AG04450 (cell line): ENCODE measurements at regions not wholly inside any gene's neighbourhood (a gene's known extent, or its start where the extent isn't known, plus 50 kb on each side); places are given as distances from the start of the nearest gene placed in this dataset.

Experiments used
- CTCF ChIA-PET: fragments of 300-600, 350-600 bp; formaldehyde crosslinking; extraction: SDS; loops from one replicate; lab custom pipeline; 2022; ENCODE audit warnings: antibody characterized with exemption, inconsistent platforms; lab: Charles Lee
- POLR2A ChIA-PET: fragments of 350-600 bp; formaldehyde crosslinking; extraction: SDS; loops from one replicate; lab custom pipeline; 2021; ENCODE audit warnings: antibody characterized with exemption, inconsistent platforms; lab: Yijun Ruan, JAX
- DNase-seq: peaks from one replicate; pipeline ENCODE4 v3.0.0-alpha.2; 2011; ENCODE audit warnings: low read depth, low spot score
- H3K27ac ChIP-seq: one replicate; pipeline ENCODE4 v1.5.1; 2012; ENCODE audit warnings: low read depth, low read length, control low read depth
- H3K27me3 ChIP-seq: one replicate; pipeline ENCODE4 v1.6.0; 2012; ENCODE audit warnings: low read length; ENCODE audit not compliant: control insufficient read depth, insufficient read depth
- H3K4me3 ChIP-seq: 2 replicates; pipeline ENCODE4 v1.5.1; 2011; ENCODE audit warnings: mild to moderate bottlenecking, low read depth, low read length, control low read depth
- H3K9me3 ChIP-seq: 2 replicates; pipeline ENCODE4 v1.5.1; 2012; ENCODE audit warnings: low read length; ENCODE audit not compliant: control insufficient read depth, insufficient read depth
- TF ChIP-seq, protein P1 (sequence below): IDR thresholded peaks from 2 replicates; pipeline ENCODE4 v1.5.1; 2011; ENCODE audit warnings: low read depth, low read length, control low read depth, inconsistent platforms

DNA sequence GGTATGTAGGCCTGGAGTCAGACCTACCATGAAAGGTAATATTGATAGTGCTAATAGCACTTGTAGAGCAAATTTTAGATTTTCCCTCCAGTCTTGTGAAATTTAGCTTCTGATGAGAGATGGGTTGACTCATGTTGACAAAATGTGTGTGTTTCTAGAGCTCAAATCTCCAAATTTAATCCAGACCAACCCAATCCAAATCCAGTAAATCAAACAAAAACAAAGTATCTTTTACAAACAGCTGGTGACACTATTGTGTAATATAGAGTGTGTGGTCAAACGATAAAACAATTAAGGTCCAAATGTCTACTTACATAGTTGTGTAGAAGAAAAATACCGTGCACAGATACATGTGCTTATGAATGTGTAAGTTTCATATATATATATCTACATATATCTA lies 63.4 kb upstream of the KITLG start:
- ChIA-PET CTCF (interaction anchor here (1.4 kb wide), 2 partner anchors 8 to 350 kb away, joined by 4 read pairs; no protein-coding TSS in a partner anchor), POLR2A (no interaction called here)
- Histone ChIP-seq H3K27ac (no peak overlapping the region), H3K4me3 (no peak overlapping the region), H3K27me3 (no peaks in the 10 kb centered on the region), H3K9me3 (no peaks in the 10 kb centered on the region)
- DNase-seq = no peak
- TF ChIP-seq, protein P1, sequence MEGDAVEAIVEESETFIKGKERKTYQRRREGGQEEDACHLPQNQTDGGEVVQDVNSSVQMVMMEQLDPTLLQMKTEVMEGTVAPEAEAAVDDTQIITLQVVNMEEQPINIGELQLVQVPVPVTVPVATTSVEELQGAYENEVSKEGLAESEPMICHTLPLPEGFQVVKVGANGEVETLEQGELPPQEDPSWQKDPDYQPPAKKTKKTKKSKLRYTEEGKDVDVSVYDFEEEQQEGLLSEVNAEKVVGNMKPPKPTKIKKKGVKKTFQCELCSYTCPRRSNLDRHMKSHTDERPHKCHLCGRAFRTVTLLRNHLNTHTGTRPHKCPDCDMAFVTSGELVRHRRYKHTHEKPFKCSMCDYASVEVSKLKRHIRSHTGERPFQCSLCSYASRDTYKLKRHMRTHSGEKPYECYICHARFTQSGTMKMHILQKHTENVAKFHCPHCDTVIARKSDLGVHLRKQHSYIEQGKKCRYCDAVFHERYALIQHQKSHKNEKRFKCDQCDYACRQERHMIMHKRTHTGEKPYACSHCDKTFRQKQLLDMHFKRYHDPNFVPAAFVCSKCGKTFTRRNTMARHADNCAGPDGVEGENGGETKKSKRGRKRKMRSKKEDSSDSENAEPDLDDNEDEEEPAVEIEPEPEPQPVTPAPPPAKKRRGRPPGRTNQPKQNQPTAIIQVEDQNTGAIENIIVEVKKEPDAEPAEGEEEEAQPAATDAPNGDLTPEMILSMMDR = no peak

DNA sequence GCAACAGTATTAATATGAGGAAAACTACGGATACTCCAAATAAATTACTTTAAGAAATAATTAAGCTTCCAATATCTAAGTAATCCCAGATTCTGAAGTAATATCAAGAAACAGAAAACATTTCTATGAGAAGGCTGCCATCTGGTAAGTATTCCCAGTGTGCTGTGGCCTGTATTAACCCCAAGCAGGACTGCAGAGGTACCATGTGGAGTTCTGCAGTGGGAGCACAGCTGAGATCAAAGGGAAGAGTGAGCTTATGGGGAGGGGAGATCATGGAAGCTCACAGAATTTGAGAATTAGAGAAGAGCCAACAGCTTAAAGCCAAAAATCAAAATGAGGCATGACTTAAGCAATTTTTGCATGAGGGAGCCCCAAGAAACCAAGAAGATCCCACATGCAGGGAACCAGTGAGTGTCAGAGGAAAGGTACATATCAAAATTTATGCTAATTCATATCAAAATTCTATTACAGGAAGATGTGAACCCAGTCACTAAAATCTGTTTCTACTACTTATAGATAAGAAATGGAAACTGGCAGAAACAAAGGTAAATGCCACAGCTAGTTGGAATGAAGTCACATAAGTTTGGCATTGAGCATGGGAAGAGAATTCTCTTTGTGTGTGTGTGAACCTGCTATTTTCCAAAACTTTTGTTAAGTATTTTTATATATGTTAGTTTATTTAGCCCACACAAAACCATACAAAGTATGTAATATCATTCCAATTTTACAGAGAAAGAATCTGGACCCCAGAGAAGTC lies 62.6 kb upstream of the KITLG start:
- Histone ChIP-seq H3K27me3 (no peaks in the 10 kb centered on the region), H3K4me3 (no peak overlapping the region), H3K9me3 (no peaks in the 10 kb centered on the region), H3K27ac (no peak overlapping the region)
- DNase-seq = no peak
- TF ChIP-seq, protein P1 = no peak
- ChIA-PET POLR2A (no interaction called here), CTCF (interaction anchor here (0.7 to 1.4 kb wide), 5 partner anchors 9 to 1392 kb away, joined by 3 to 4 read pairs (median 4); no protein-coding TSS in a partner anchor)

DNA sequence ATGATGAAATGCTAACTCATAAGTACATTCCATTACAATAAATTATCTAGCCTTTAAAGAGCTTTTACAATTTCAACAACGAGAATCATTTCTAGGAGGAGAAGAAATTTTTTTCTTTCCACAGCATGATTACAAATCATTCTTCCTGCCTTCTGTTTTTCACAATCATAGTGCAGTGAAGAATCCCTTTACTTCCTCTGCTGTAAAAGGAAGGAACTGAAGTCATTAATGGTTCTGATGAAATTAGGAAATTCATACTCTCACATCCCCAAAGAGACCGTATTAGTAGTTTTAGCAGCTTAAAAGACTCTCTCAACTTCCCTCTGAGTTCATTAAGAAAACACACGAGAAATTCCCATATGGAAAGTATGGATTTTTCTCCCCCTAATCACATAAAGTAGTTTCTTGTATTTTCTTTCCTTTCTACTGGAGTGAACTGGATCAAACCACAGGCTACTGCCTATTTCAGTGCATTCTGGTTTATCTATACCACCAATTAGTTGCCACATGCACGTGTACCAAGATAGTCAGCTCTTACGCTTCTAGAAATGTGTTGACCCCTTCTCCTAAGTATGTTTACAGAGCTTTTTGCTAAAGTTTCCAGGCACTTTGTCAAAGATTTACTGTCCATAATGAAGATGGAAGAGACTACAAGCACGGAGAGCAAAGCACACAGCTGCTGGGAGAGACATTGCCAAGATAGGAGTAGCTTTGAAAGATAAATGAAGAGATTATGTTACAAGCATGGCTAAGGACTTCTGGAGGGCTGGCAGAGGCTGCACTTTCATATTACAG lies 58.9 kb upstream of the KITLG start:
- Histone ChIP-seq H3K9me3 (no peaks in the 10 kb centered on the region), H3K4me3 (peak overlapping the region; percentile 5; the same call in 1 of the 2 replicates), H3K27me3 (no peaks in the 10 kb centered on the region), H3K27ac (no peak overlapping the region)
- CTCF ChIA-PET = interaction anchor here (1.0 to 1.3 kb wide), 3 partner anchors 11 to 94 kb away, joined by 3 to 4 read pairs (median 3); no protein-coding TSS in a partner anchor
- TF ChIP-seq, protein P1 = no peak
- DNase-seq = no peak
- POLR2A ChIA-PET = interaction anchor here (0.8 to 1.8 kb wide), 3 partner anchors 10 to 60 kb away, joined by 3 to 9 read pairs (median 3); no protein-coding TSS in a partner anchor

DNA sequence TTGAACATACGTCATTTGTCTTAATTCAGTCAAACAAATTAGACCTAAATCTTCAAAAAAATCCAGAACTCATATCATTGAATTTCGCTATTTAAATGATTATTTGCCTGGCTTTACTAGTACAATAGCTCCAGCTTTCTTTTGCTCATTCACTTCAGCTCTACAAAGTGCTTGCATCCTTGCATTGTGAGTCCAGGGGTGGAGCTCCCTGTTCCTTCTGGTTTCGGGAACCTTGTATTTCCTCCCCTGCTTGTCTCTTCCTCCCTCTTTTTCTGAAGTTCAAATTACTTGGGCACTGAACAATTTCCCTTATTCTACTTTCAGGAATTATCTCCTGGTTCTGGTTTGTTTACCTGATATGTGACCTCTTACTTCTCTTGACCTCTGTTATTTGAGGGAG lies 58.1 kb upstream of the KITLG start:
- TF ChIP-seq, protein P1 = no peak
- H3K27me3 ChIP-seq = no peaks in the 10 kb centered on the region
- no peak overlapping the region for H3K4me3 ChIP-seq
- DNase-seq = no peak
- POLR2A ChIA-PET = interaction anchor here (1.5 to 1.8 kb wide), 2 partner anchors 11 to 59 kb away, joined by 3 to 9 read pairs; no protein-coding TSS in a partner anchor
- H3K9me3 ChIP-seq = no peaks in the 10 kb centered on the region
- CTCF ChIA-PET = interaction anchor here (1.0 to 1.3 kb wide), 3 partner anchors 10 to 93 kb away, joined by 3 to 4 read pairs (median 3); no protein-coding TSS in a partner anchor
- H3K27ac ChIP-seq = no peak overlapping the region
